SK-N-SH (cell line): ENCODE measurements at regions not wholly inside any gene's neighbourhood (a gene's known extent, or its start where the extent isn't known, plus 50 kb on each side); places are given as distances from the start of the nearest gene placed in this dataset.

ENCODE experiments used
- CTCF ChIP-seq: fragments of 200-600 bp; sonication (generic); IDR thresholded peaks from 2 replicates; pipeline ENCODE4 v1.6.1; 2017; ENCODE audit warnings: antibody characterized with exemption, mild to moderate bottlenecking, moderate library complexity
- NFIC ChIP-seq: IDR thresholded peaks from 2 replicates; pipeline ENCODE4 v1.4.0; 2012; ENCODE audit warnings: borderline replicate concordance
- NRF1 ChIP-seq: IDR thresholded peaks from 2 replicates; pipeline ENCODE4 v1.6.1; 2012; ENCODE audit warnings: low read depth, mild to moderate bottlenecking, low read length
- REST ChIP-seq: IDR thresholded peaks from 2 replicates; pipeline ENCODE4 v1.6.1; 2012; ENCODE audit warnings: mild to moderate bottlenecking, low read depth, low read length, moderate library complexity
- TEAD4 ChIP-seq: IDR thresholded peaks from 2 replicates; pipeline ENCODE4 v1.4.0; 2012; ENCODE audit warnings: mild to moderate bottlenecking, borderline replicate concordance; ENCODE audit not compliant: insufficient read depth
- USF1 ChIP-seq: IDR thresholded peaks from 2 replicates; pipeline ENCODE4 v1.4.0; 2012; ENCODE audit warnings: low read depth, borderline replicate concordance

- TF ChIP-seq CTCF (no peak), NRF1 (no peak), REST (no peak), USF1 (no peak), TEAD4 (no peak), NFIC (no peak)
These were observed 52.9 kb upstream of the HPCAL1 start for GRCh38 chr2:10249798-10250197.
